ENCODE measurements at regions not wholly inside any gene's neighbourhood (a gene's known extent, or its start where the extent isn't known, plus 50 kb on each side); places are given as distances from the start of the nearest gene placed in this dataset.

GRCh38 chr5:87948486-87948885 lies 320.2 kb downstream of the TMEM161B start:
- no peak for DNase-seq

- DNase-seq, result no peak
Measured at GRCh38 chr5:87946271-87946670, 322.4 kb downstream of the TMEM161B start.

GRCh38 chr5:87945286-87945650 lies 323.4 kb downstream of the TMEM161B start:
- no peak for DNase-seq

- no peak for DNase-seq
Measured at GRCh38 chr5:87944553-87945285, 323.9 kb downstream of the TMEM161B start.

- no peak for DNase-seq
Measured at GRCh38 chr5:87940775-87941174, 327.9 kb downstream of the TMEM161B start.

- no peak for DNase-seq
Measured at GRCh38 chr5:87936667-87937066, 332.0 kb downstream of the TMEM161B start.

GRCh38 chr5:87924436-87924835 lies 344.2 kb downstream of the TMEM161B start:
- no peak for DNase-seq

- no peak for DNase-seq
Measured at GRCh38 chr5:87916320-87916719, 352.3 kb downstream of the TMEM161B start.

- no peak for DNase-seq
Measured at GRCh38 chr5:87912419-87912818, 356.2 kb downstream of the TMEM161B start.

GRCh38 chr5:87909382-87909781 lies 359.3 kb downstream of the TMEM161B start:
- DNase-seq, result no peak

GRCh38 chr5:87906962-87907361 lies 361.7 kb downstream of the TMEM161B start:
- DNase-seq, result no peak

- no peak for DNase-seq
Measured at GRCh38 chr5:87900419-87900818, 368.2 kb downstream of the TMEM161B start.

GRCh38 chr5:87899721-87900131 lies 368.9 kb downstream of the TMEM161B start:
- no peak for DNase-seq

- DNase-seq, result no peak
Measured at GRCh38 chr5:87899208-87899661, 369.4 kb downstream of the TMEM161B start.

- no peak for DNase-seq
Measured at GRCh38 chr5:87898574-87898973, 370.1 kb downstream of the TMEM161B start.

- no peak for DNase-seq
Measured at GRCh38 chr5:87888139-87888538, 380.5 kb downstream of the TMEM161B start.

- DNase-seq, result no peak
Measured at GRCh38 chr5:87887247-87887646, 381.4 kb downstream of the TMEM161B start.

- no peak for DNase-seq
Measured at GRCh38 chr5:87886164-87886563, 382.5 kb downstream of the TMEM161B start.

- DNase-seq, result no peak
Measured at GRCh38 chr5:87885758-87886157, 382.9 kb downstream of the TMEM161B start.

- DNase-seq, result no peak
Measured at GRCh38 chr5:87877495-87877894, 391.1 kb downstream of the TMEM161B start.

GRCh38 chr5:87877023-87877422 lies 391.6 kb downstream of the TMEM161B start:
- DNase-seq, result no peak

GRCh38 chr5:87876616-87877015 lies 392.0 kb downstream of the TMEM161B start:
- DNase-seq, result no peak

- DNase-seq, result no peak
Measured at GRCh38 chr5:87872986-87873385, 395.7 kb downstream of the TMEM161B start.

- DNase-seq, result no peak
Measured at GRCh38 chr5:87868792-87869191, 399.9 kb downstream of the TMEM161B start.

- DNase-seq, result no peak
Measured at GRCh38 chr5:87867281-87867680, 401.4 kb downstream of the TMEM161B start.
